Trophoblast cell (in vitro differentiated cells and primary cell): ENCODE measurements at regions not wholly inside any gene's neighbourhood (a gene's known extent, or its start where the extent isn't known, plus 50 kb on each side); places are given as distances from the start of the nearest gene placed in this dataset.

Source experiments
- DNase-seq, 2 donors: peaks; one replicate each; pipeline ENCODE4 v3.0.0-alpha.2; 2016
- H2AFZ ChIP-seq: 2 replicates; pipeline ENCODE4 v1.6.1; 2013; ENCODE audit warnings: low read length, moderate library complexity, mild to moderate bottlenecking; ENCODE audit not compliant: insufficient read depth, poor library complexity
- H2AK5ac ChIP-seq: 2 replicates; pipeline ENCODE4 v1.6.1; 2013; ENCODE audit warnings: mild to moderate bottlenecking, low read length
- H2BK120ac ChIP-seq: 2 replicates; pipeline ENCODE4 v1.6.1; 2013; ENCODE audit warnings: low read length, mild to moderate bottlenecking, moderate library complexity; ENCODE audit not compliant: insufficient read depth, poor library complexity
- H2BK12ac ChIP-seq: 2 replicates; pipeline ENCODE4 v1.6.1; 2013; ENCODE audit warnings: mild to moderate bottlenecking, low read length, moderate library complexity
- H2BK5ac ChIP-seq: 2 replicates; pipeline ENCODE4 v1.6.1; 2013; ENCODE audit warnings: low read length, low read depth, moderate library complexity, mild to moderate bottlenecking; ENCODE audit not compliant: poor library complexity
- H3K14ac ChIP-seq: 2 replicates; pipeline ENCODE4 v1.6.1; 2013; ENCODE audit warnings: mild to moderate bottlenecking, low read length
- H3K18ac ChIP-seq: 2 replicates; pipeline ENCODE4 v1.6.1; 2013; ENCODE audit warnings: mild to moderate bottlenecking, low read length
- H3K23ac ChIP-seq: 2 replicates; pipeline ENCODE4 v1.6.1; 2013; ENCODE audit warnings: low read length
- H3K27ac ChIP-seq: 2 replicates; pipeline ENCODE4 v1.5.1; 2013; ENCODE audit warnings: low read depth, mild to moderate bottlenecking, inconsistent platforms, low read length, moderate library complexity
- H3K27me3 ChIP-seq: 2 replicates; pipeline ENCODE4 v1.6.1; 2013; ENCODE audit warnings: inconsistent platforms, mild to moderate bottlenecking, low read length, moderate library complexity; ENCODE audit not compliant: insufficient read depth
- H3K36me3 ChIP-seq, 2 experiments: 1 replicate in 1 of 2; 2 replicates in 1 of 2; pipeline ENCODE4 v1.6.1; 2013; ENCODE audit warnings: low read length in 2 of 2, mild to moderate bottlenecking in 2 of 2, moderate library complexity in 1 of 2; ENCODE audit not compliant: insufficient read depth in 2 of 2, control insufficient read depth in 1 of 2
- H3K4ac ChIP-seq: 2 replicates; pipeline ENCODE4 v1.6.1; 2013; ENCODE audit warnings: low read depth, mild to moderate bottlenecking, low read length, moderate library complexity
- H3K4me1 ChIP-seq, 2 experiments: 1 replicate in 1 of 2; 2 replicates in 1 of 2; pipeline ENCODE4 v1.6.1; 2013; ENCODE audit warnings: low read length in 2 of 2, mild to moderate bottlenecking in 2 of 2, moderate library complexity in 1 of 2; ENCODE audit not compliant: insufficient read depth in 2 of 2, control insufficient read depth in 1 of 2
- H3K4me2 ChIP-seq: 2 replicates; pipeline ENCODE4 v1.6.1; 2013; ENCODE audit warnings: inconsistent platforms, mild to moderate bottlenecking, low read length, moderate library complexity
- H3K4me3 ChIP-seq: 2 replicates; pipeline ENCODE4 v1.5.1; 2013; ENCODE audit warnings: mild to moderate bottlenecking, low read depth, low read length, inconsistent platforms
- H3K79me1 ChIP-seq: one replicate; pipeline ENCODE4 v1.6.1; 2013; ENCODE audit warnings: low read length
- H3K79me2 ChIP-seq: 2 replicates; pipeline ENCODE4 v1.6.1; 2013; ENCODE audit warnings: low read length, mild to moderate bottlenecking; ENCODE audit not compliant: control insufficient read depth, insufficient read depth, poor library complexity
- H3K9ac ChIP-seq: 2 replicates; pipeline ENCODE4 v1.6.1; 2013; ENCODE audit warnings: mild to moderate bottlenecking, low read length
- H3K9me3 ChIP-seq: 2 replicates; pipeline ENCODE4 v1.6.1; 2013; ENCODE audit warnings: low read depth, mild to moderate bottlenecking, control low read depth, inconsistent platforms, low read length; ENCODE audit not compliant: insufficient read depth
- H4K12ac ChIP-seq: 2 replicates; pipeline ENCODE4 v1.6.1; 2013; ENCODE audit warnings: low read depth, mild to moderate bottlenecking, low read length, moderate library complexity
- H4K8ac ChIP-seq: 2 replicates; pipeline ENCODE4 v1.6.1; 2013; ENCODE audit warnings: low read depth, mild to moderate bottlenecking, low read length, moderate library complexity
- H4K91ac ChIP-seq: one replicate; pipeline ENCODE4 v1.6.1; 2013; ENCODE audit warnings: low read depth, mild to moderate bottlenecking, low read length, moderate library complexity
- WGBS: extraction: QIAGEN DNeasy Blood & Tissue Kit; methylation state at CpG from one replicate; pipeline ENCODE4 v1.1.7; 2013; ENCODE audit warnings: missing lambda C conversion rate; ENCODE audit not compliant: insufficient read length, insufficient coverage; ENCODE audit errors: extremely low coverage; 5-methylcytosine and 5-hydroxymethylcytosine counted together

DNA sequence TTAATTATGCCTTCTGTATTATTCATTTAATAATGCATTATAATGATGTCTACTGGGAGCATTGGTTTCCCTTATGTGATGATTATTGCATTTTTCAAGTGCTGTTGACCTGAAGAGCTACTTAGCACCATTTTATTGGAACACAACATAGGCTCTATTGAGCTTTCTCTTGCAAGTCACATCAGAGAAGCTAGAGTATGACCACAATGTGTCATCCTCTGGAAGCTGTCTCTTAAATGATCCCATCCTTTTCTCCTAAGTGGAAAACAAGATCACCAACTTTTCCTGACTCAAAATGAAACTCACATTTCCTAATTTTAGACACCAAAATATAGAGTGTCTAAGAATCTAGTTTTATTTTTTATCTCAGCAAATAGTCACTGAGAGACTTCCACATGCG is 1451.9 kb downstream of the PCDH7 start:
- Histone ChIP-seq H3K14ac (no peak overlapping the region), H3K27ac (no peak overlapping the region), H3K23ac (no peak overlapping the region), H3K79me1 (no peaks in the 10 kb centered on the region), H3K4me1 (no peaks in the 10 kb centered on the region), H2BK5ac (no peak overlapping the region), H3K4me3 (no peak overlapping the region), H3K27me3 (no peaks in the 10 kb centered on the region), H2AK5ac (no peak overlapping the region), H2AFZ (no peak overlapping the region), H3K4ac (no peak overlapping the region), H4K12ac (no peak overlapping the region), H3K4me2 (no peak overlapping the region), H3K9me3 (no peaks in the 10 kb centered on the region), H4K8ac (no peak overlapping the region), H2BK12ac (no peak overlapping the region), H3K79me2 (no peaks in the 10 kb centered on the region), H4K91ac (no peak overlapping the region), H3K36me3 (no peaks in the 10 kb centered on the region), H3K18ac (no peak overlapping the region), H3K9ac (no peak overlapping the region), H2BK120ac (no peak overlapping the region)
- WGBS = no CpG with 5 or more reads among the region's 1 CpG
- DNase-seq = no peak

DNA sequence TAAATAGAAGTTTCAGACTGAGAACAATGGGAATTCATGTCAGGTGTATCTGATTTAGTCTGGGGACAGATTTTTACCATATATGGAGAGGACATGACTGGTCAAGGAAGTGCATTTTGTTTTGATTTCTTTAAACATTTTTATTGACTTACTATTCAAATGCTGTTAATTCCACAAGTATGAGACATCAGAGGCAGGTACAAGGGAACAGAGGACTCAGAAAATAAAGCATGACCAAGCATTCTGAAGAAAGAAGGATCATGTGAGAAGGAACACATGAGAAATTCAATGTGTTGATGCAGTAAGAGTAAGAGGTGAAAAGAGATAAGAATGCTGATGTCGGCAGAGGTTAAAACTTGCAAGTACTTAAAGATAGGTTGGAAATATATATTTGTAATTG is 1452.6 kb downstream of the PCDH7 start:
- no peaks in the 10 kb centered on the region for H3K4me1 ChIP-seq
- H3K27me3 ChIP-seq = no peaks in the 10 kb centered on the region
- H3K18ac ChIP-seq = no peak overlapping the region
- H4K12ac ChIP-seq = no peak overlapping the region
- no peak overlapping the region for H4K8ac ChIP-seq
- H3K14ac ChIP-seq = no peak overlapping the region
- no peaks in the 10 kb centered on the region for H3K79me2 ChIP-seq
- DNase-seq = peak in 1 of 2 donors; percentile 15
- H4K91ac ChIP-seq = no peak overlapping the region
- H3K79me1 ChIP-seq = no peaks in the 10 kb centered on the region
- H3K4me3 ChIP-seq = no peak overlapping the region
- no peak overlapping the region for H3K4me2 ChIP-seq
- no peaks in the 10 kb centered on the region for H3K9me3 ChIP-seq
- no peak overlapping the region for H3K23ac ChIP-seq
- no peak overlapping the region for H3K27ac ChIP-seq
- H2AK5ac ChIP-seq = no peak overlapping the region
- no CpG with 5 or more reads among the region's 1 CpG for WGBS
- H2BK12ac ChIP-seq = no peak overlapping the region
- H2BK5ac ChIP-seq = no peak overlapping the region
- no peak overlapping the region for H3K4ac ChIP-seq
- H2AFZ ChIP-seq = no peak overlapping the region
- no peak overlapping the region for H3K9ac ChIP-seq
- H3K36me3 ChIP-seq = no peaks in the 10 kb centered on the region
- no peak overlapping the region for H2BK120ac ChIP-seq

DNA sequence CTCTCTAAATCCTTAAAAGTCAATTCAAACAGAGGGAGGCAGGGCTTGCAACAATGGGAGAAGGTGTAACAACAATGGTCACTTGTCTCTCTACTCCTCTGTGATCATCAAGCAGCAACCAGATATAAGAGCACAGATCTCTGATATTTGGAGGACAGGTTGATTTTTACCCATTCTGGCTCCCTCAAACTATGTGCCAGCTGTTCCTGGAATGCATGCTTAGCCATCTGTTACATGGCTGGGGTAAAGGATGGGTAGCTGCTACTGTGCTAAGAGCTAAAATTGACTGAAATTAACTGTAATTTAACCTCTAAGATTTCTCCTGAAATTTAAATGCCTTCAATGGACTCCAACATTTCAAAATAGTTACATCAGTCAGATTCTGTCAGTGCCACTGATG is 1459.9 kb downstream of the PCDH7 start:
- no peak overlapping the region for H2AK5ac ChIP-seq
- H3K4me1 ChIP-seq = no peaks in the 10 kb centered on the region
- H3K9me3 ChIP-seq = no peaks in the 10 kb centered on the region
- no peak overlapping the region for H2AFZ ChIP-seq
- H4K91ac ChIP-seq = no peak overlapping the region
- no peak overlapping the region for H2BK5ac ChIP-seq
- H3K36me3 ChIP-seq = no peaks in the 10 kb centered on the region
- H2BK12ac ChIP-seq = no peak overlapping the region
- no peaks in the 10 kb centered on the region for H3K79me2 ChIP-seq
- no peak overlapping the region for H4K8ac ChIP-seq
- H2BK120ac ChIP-seq = no peak overlapping the region
- H3K18ac ChIP-seq = no peak overlapping the region
- H3K23ac ChIP-seq = no peak overlapping the region
- no peak overlapping the region for H3K27ac ChIP-seq
- H3K79me1 ChIP-seq = no peaks in the 10 kb centered on the region
- no peak overlapping the region for H3K4me2 ChIP-seq
- no peak overlapping the region for H3K4ac ChIP-seq
- H3K14ac ChIP-seq = no peak overlapping the region
- no peak for DNase-seq
- no peaks in the 10 kb centered on the region for H3K27me3 ChIP-seq
- H3K4me3 ChIP-seq = no peak overlapping the region
- H4K12ac ChIP-seq = no peak overlapping the region
- no peak overlapping the region for H3K9ac ChIP-seq

DNA sequence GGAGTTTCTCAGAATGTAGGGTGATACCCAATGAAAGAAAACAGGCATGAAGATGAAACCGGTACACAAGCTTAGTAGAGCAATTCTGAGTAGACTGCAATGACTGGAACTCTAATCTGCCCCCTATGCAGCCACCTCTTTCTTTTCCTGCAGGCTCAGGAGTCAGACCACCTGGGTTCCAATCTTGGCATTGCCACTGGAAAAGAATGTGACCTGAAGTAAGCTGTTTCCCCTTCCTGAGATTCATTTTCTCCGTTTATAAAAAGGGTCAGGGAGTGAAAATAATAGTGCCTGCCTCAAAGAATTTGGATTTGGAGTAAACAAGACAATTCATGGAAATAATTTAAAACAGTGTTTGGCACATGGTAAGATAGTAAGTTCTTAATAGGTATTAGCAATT is 1464.0 kb downstream of the PCDH7 start:
- Histone ChIP-seq H3K4me3 (no peak overlapping the region), H3K27me3 (no peaks in the 10 kb centered on the region), H3K4me2 (no peak overlapping the region), H3K4ac (no peak overlapping the region), H4K8ac (no peak overlapping the region), H3K79me1 (no peaks in the 10 kb centered on the region), H3K4me1 (no peaks in the 10 kb centered on the region), H3K27ac (no peak overlapping the region), H2BK120ac (no peak overlapping the region), H3K18ac (no peak overlapping the region), H3K14ac (no peak overlapping the region), H3K23ac (no peak overlapping the region), H2AFZ (no peak overlapping the region), H2AK5ac (no peak overlapping the region), H4K91ac (no peak overlapping the region), H3K9ac (no peak overlapping the region), H2BK12ac (no peak overlapping the region), H4K12ac (no peak overlapping the region), H3K36me3 (no peaks in the 10 kb centered on the region), H3K9me3 (no peaks in the 10 kb centered on the region), H2BK5ac (no peak overlapping the region), H3K79me2 (no peaks in the 10 kb centered on the region)
- no CpG with 5 or more reads among the region's 2 CpGs for WGBS
- no peak for DNase-seq

DNA sequence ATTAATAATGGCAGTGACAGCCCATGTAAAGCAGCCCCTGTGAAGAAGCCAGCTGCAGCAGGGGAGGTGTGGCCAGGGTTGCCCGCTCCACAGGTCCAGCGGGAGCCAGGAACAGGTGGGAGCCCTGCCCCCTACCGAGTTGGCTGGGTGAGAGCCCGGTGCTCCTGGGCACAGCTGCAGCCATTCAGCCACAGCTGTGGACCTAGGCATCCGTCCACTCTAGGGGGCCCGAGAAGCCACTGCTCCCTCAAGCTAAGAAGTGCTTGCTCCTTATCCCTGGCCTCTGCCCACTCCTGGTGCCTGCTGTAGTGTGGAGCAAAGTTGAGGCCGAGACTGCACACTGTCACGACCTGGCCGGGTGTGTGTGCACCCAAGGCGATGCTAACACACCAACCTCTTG is 1469.0 kb downstream of the PCDH7 start:
- H2BK12ac ChIP-seq = no peak overlapping the region
- no peak overlapping the region for H3K14ac ChIP-seq
- no peak overlapping the region for H3K9ac ChIP-seq
- no peak overlapping the region for H2BK5ac ChIP-seq
- no peaks in the 10 kb centered on the region for H3K4me1 ChIP-seq
- no peak overlapping the region for H2AK5ac ChIP-seq
- H3K36me3 ChIP-seq = no peaks in the 10 kb centered on the region
- H3K4me3 ChIP-seq = no peak overlapping the region
- no peak overlapping the region for H4K12ac ChIP-seq
- H2BK120ac ChIP-seq = no peak overlapping the region
- no peaks in the 10 kb centered on the region for H3K79me2 ChIP-seq
- no peak overlapping the region for H4K8ac ChIP-seq
- peaks cover 2% of the 10 kb centered on the region for H3K9me3 ChIP-seq
- DNase-seq = no peak
- WGBS = no CpG with 5 or more reads among the region's 10 CpGs
- no peak overlapping the region for H3K27ac ChIP-seq
- H3K79me1 ChIP-seq = peaks cover 3% of the 10 kb centered on the region
- H3K18ac ChIP-seq = no peak overlapping the region
- H2AFZ ChIP-seq = no peak overlapping the region
- H3K27me3 ChIP-seq = no peaks in the 10 kb centered on the region
- H3K4me2 ChIP-seq = no peak overlapping the region
- H4K91ac ChIP-seq = no peak overlapping the region
- H3K4ac ChIP-seq = no peak overlapping the region
- H3K23ac ChIP-seq = no peak overlapping the region
